HG02610 (cell line): ENCODE measurements at regions not wholly inside any gene's neighbourhood (a gene's known extent, or its start where the extent isn't known, plus 50 kb on each side); places are given as distances from the start of the nearest gene placed in this dataset.

Experiments
- ATAC-seq: cut with Tn5 transposase; IDR thresholded peaks from one replicate; pipeline ENCODE4 v1.9.1; 2021; ENCODE audit warnings: mild to moderate bottlenecking, moderate library complexity; ENCODE audit not compliant: unreplicated experiment

GRCh38 chr3:127461286-127461910, 129.1 kb downstream of the TPRA1 start:
- ATAC-seq: no peak

GRCh38 chr3:127459891-127460290, 130.6 kb downstream of the TPRA1 start:
- ATAC-seq: no peak

GRCh38 chr3:127458696-127459604, 131.6 kb downstream of the TPRA1 start:
- ATAC-seq: no peak

GRCh38 chr3:127457546-127458145, 132.9 kb downstream of the TPRA1 start:
- ATAC-seq: no peak

GRCh38 chr3:127457094-127457475, 133.4 kb downstream of the TPRA1 start:
- no peak for ATAC-seq

- no peak for ATAC-seq
Observed at GRCh38 chr3:127456471-127457093, 134.0 kb downstream of the TPRA1 start.

DNA sequence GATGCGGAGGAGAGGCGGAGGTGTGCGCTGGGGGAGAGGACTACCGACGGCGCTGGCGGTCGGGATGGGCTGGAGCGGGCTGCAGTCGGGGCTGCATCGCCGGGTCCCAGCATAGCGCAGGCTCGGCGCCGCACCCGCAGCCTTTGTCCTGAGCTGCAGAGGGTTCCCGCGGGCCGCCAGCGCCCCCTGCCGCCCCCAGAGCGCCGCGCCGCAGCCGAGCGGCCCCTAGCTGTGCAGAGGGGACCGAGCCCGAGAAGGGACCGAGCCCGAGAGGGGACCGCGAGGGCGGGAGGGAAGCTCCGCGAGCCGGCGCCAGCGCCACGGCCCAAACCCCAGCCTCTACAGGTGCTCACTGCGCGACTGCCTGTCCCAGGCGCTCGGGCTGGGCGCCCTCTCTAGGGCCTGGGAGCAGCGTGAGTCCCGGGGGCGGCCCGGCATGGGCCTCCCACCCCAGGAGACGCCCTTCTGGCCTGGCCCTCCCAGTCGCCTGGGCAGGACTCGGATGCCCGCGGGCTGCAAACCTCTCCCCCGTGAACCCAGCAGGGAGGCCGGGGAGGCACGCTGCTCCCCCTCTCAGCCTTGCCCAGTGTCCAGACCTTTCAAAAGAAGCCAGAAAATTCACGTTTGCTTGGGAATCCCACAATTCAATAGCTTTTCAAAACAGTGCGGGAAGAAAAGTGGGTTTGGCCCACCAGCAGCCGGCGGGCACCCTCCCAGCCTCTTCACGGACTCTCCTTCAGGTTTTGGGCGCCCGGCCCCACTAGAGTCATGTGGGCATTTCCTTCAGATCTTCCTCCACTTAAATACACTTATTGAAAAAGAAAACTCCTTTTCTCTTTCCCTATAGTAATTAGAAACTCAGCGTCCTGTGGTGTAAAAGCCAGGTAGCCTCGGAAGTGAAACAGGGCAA, 134.7 kb downstream of the TPRA1 start:
- ATAC-seq: peak; percentile 83

DNA sequence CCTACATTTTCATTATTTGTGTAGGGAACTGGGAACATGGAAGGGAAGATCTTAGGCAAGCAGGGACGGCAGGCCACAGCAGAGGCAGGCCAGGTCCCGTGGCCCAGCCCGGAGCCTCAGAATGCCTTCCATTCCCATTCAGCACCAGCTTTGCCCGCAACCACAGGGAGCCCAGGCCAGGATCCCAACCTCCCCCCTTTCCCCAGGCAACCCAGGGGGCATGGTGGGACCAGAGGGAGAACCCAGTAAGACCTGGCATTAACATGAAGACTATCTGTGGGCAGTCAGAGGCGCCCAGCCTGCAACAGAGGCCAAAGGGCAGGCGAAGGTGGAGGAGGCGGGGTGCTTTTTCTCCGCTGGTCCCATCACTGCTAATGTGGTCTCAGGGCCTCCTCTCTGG, 135.6 kb downstream of the TPRA1 start:
- no peak for ATAC-seq

DNA sequence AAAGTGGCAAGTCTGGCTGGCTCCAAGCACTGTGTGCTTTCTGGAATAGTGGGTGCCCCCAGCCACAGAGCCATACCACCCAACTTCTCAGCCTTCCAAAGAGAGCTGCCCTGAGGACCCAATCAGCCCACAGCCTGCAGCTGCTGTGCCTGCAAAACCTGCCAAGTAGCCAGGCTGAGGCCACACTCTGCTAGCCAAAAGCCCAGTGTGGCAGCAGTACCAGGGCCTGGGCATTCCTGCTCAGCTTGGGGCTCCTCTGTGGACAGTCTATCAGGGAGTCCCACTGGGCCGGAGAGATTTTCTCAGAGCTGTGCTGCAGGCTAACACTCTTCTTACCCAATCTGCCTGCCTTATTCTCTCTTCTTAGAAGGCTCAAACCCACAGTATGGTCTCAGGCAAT, 136.5 kb downstream of the TPRA1 start:
- ATAC-seq: no peak

- no peak for ATAC-seq
Observed at GRCh38 chr3:127452321-127452821, 138.2 kb downstream of the TPRA1 start.

- no peak for ATAC-seq
Observed at GRCh38 chr3:127451321-127451720, 139.2 kb downstream of the TPRA1 start.

DNA sequence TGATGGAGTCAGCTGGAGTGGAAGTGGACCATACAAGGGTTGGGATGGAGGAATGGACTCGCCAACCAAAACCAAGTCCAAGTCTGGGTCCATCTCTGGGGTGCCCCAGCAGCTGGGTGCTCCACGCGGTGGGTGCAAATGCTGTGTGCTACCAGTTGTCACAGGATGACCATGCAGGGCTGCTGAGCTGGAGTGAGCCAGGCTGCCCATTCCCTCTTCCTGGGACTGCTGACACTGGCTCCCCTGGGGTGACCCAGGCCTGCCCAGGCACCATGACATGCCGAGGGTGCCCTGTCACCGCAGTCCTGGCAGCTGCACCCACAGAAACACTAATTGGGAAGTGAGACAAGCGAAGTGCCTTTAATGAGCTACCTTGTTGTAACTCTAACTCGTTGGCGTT, 140.2 kb downstream of the TPRA1 start:
- ATAC-seq: no peak

DNA sequence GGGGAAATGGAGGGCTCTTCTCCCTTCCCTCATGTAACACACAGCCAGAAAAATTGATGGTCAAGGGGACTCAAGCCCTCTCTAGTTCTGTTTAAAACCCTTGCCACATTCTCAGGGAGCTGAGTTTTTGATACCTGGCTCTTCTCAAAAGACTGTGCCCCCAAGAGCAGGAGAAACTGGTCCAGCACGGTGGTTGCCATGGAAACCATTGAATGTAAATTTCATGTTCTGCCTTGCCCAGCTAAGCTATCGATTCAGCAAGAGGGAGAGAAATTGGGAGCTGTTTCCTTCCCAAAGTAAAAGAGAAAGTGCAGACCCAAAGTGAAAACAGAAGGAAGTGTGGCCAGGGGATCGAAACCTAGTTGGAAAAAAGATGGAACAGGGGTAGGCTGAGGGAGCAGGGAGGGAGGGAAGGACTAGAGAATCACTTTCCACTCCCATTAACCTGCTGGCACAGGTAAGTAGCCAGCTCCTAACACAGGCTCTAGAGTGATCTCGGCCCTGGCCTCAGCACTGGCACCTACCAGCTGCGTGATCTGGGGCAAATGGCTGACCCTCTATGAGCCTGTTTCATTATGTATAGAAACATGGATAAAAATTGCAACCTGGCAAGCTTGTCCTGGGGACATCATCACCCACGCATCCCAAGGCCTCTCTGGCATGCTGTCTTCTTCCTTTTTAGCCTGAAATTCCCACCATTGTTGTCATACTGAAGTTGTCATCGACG, 140.9 kb downstream of the TPRA1 start:
- no peak for ATAC-seq

DNA sequence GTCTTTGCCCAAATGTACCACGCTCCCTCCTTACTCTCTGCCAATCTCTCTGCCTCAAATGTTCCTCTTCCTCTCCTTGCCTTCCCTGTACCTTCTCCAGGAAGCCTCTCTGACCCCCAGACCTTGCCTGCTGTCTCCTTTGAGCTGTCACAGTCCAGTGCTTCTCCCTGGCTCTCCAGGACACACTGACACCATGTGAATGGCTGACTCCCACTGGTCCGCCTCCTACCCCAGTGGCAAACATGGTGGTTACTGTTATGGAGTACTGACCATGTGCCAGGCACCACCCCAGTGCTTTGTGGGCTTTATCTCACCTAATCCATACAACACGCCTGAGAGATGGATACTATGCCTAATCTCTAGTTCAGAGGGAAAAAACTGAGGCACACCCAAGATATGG, 141.9 kb downstream of the TPRA1 start:
- ATAC-seq: no peak

DNA sequence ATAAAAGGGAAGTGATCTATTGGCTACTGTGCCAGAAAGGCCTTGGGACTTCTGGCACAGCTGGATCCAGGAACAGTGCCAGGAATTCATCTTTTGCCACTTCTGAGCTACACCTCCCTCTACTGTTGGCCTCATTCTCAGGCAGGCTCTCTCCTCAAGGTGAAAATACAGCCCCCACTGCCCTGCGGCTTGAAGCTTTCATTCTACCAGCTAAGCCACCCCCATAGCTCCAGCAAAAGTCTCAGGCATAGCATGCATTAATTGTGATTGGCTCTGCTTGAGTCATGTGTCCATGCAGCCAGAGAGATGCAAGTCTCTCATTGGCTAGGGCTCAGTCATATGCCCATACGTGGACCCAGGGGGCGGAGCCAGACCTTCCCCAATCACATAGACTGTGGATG, 142.4 kb downstream of the TPRA1 start:
- no peak for ATAC-seq

GRCh38 chr3:127446756-127447155, 143.8 kb downstream of the TPRA1 start:
- ATAC-seq: no peak

- no peak for ATAC-seq
Observed at GRCh38 chr3:127445581-127446343, 144.8 kb downstream of the TPRA1 start.

DNA sequence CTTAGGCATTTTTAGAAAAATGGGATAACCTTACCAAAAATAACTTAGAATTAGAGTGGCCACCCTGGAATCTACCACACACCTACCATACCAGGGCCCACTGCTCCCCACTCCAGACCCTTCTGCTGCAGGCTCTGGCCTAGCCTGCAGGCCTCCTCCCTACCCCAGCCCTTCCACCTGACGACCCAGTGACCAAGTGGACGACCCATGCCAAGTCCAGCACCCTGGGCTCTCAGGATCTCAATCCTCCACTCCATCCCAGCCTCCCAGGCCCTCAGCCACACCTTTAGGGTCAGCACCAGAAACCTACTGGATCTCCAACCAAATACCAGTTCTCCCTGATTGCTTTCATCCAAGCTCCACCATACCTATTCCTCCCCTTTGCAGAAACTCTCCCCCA, 145.8 kb downstream of the TPRA1 start:
- no peak for ATAC-seq
